NCI-H1417 treated with DMSO at 0.1 percent for 48 hours (cell line): ENCODE measurements at regions not wholly inside any gene's neighbourhood (a gene's known extent, or its start where the extent isn't known, plus 50 kb on each side); places are given as distances from the start of the nearest gene placed in this dataset.
"Not testable (repeated sequence)": the region's sequence is repeated elsewhere in the genome, so short reads cannot be mapped to it uniquely, and the experiment has no call there.

Experiments used
- DNase-seq: peaks from one replicate; lab custom pipeline; 2025; lab: John Stamatoyannopoulos, UW

DNA sequence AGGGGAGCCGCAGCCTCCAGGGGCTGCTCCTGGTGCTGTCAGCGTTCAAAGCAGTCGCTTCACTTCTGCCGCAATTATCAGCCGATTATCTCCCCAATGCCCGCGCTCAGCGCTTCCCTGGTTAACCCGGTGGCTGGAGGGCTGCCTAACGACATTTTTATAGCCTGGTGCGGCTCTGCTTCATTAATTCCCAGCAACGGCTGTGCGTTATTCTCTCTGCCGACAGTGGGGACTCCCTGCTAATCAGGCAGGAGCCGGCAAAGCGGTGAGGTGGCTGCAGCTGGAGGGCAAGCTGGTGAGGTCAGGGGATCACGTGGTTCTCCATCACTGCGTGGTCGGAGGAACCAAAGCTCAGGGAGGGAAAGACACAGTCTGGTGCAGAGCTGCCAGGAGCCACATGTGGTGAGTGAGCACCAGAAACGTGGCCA is 62.9 kb downstream of the GLRX5 start:
- peak; percentile 43 for DNase-seq

DNA sequence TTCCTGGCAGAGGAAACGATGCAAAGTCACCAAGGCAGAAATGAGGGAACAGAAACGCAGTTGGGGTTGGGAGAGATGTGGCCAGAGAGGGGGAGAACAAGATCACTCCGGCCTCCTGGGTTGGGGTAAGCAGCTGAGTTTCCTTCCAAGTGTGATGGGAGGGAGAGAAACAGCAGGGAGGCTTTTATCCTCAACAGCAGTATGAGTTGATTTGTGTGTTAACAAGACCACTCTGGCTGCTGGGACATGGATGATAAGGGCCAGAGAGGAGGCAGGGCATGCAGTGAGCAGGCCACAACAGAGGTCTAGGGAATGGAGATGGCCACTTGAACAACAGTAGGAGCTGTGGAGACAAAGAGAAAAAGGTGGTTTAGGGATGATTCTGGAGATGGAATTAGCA is 66.8 kb downstream of the GLRX5 start:
- DNase-seq: no peak

DNA sequence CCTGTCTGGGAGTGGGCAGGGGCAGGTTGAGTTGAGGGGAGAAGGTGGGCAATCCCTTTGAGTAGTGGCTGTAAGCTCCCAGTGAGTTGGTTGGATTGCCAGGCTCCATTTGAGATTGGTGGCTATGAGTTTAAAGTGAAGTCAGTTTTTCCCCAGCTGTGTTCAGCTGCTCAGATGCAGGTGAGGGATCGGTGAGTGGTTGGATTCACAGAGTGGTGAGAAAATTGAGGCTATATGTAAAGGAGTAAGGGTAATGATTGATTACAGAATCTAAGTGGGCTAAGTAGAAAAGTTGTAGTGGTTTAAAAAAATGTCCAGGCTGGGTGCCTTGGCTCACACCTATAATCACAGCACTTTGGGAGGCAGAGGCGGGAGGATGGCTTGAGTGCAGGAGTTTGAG is 68.6 kb downstream of the GLRX5 start:
- DNase-seq: no peak

DNA sequence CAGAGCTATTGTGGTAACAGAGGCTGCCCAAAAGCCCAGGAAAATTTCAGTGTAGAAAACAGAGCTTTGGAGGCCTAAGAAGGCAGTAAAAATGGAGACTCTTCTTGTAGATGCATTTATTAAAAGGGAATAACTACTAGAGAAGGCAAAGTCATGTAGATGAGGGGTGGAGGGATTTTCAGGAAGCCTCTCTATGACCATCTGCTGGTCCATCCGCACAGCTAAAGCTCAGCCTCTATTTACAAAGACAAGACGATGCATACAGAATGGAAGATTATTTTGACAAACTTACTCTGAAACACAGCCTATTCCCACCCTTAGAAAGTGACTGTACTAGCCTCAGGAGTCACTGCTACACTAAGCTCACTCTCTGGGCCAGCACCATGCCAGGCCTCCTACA is 71.4 kb downstream of the GLRX5 start:
- no peak for DNase-seq

DNA sequence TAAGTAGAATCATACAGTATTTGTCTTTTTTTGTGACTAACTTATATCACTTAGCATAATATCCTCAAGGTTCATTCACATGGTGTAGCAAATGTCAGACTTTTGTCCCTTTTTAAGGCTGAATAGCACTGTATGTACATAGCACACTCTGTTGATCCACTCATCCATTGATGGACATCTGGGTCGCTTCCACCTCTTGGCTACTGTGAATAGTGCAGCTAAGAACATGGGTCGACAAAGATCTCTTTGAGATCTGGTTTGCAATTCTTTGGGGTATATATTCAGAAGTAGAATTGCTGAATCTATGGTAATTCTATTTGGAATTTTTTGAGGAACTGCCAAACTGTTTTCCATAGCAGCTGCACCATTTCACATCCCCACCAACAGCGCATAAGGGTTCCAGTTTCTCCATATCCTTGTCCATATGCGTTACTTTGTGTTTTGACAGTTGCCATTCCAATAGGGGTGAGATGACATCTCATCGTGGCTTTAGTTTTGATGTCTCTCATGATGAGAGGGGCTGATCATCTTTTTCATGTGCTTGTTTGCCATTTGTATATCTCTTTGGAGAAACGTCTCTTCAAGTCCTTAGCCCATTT is 73.9 kb downstream of the GLRX5 start:
- DNase-seq: no peak

DNA sequence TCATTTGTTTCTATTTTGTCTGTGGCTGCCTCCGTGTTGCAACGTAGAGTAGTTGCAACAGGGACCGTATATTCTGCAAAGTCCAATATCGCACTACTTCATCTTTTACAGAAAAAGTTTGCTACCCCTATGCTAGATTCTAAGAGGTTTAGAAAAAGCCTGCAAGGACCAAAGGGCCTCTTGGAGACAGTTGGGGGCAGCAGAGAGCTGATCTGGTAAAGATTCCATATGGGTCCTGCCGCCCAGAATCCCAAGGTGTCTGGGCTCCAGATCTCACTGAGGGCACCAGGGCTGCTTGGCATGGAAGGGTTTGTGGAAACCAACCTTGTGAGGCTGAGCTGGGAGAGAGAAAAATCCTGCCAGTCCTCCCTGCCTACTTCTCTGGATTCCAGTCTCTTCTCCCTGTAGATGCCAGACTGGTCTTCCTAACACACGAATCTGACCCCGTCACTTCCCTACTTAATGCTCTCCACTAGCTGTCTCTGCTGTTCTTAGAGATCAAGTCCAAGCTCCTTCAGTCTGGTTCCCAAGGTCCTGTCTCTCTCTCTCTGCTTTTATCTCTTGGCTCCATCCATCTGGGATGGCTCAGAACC is 74.6 kb downstream of the GLRX5 start:
- no peak for DNase-seq

DNA sequence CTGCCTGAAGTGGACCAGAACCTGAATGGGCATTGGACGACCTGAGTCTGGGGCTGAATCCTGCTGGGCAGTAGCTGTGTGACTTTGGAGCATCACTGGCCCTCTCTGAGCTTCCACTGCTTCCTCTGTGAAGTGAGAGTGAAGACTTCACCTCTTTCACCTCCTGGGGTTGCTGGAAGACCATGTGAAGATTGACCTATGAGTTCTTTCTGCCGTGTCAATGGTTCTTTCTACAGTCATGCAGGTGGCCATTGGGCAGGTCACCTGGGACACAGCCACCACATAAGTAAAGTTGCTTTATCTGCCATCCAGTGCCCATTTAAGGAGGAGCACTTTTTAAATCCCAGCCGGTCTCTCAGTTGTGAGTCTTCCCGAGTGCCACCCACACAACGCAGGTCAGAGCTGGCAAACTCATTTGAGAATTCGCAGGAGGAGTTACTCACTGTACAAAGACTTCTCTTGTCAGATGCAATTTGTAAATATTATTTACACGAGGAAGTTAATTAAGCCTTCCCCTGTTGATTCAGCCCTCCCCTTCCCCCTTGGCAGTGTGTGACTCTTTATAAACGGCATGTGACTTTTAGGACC is 74.8 kb upstream of the TCL1B start:
- DNase-seq: no peak

DNA sequence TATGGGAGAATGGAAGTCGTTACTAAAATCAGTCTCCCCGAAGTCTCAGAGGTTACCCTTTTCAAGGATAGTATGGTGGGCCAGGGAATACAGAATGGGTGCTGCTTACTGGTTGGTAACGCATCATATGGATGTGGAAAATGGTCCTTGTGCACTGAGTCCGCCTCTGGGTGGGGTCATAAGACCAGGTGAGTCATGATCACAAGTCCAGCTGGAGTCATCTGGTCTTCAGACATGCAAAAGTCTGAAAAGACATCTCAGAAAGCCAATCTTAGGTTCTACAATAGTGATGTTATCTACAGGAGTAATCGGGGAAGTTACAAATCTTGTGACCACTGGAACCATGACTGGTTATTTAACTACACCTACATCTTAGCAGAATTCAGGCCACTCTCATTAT is 71.9 kb upstream of the TCL1B start:
- DNase-seq: no peak

DNA sequence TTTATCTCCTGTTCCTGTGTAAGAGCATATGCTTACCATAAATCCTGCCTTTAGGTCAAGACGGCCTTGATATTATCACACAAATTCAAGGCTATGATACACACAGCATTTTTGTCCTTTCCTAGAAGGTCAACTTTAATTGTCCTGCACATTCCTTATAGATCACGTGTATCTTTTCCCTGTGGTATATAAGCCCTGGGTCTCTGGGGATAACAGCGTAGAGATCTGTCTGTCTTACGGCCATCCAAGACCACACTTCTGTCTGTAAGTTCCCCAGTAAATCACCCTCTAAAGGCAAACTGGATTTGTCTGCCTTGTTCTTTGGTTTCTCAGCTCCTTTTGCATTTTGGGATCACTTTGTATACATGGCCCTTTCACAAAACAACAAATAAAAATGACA is 69.5 kb upstream of the TCL1B start:
- no peak for DNase-seq

DNA sequence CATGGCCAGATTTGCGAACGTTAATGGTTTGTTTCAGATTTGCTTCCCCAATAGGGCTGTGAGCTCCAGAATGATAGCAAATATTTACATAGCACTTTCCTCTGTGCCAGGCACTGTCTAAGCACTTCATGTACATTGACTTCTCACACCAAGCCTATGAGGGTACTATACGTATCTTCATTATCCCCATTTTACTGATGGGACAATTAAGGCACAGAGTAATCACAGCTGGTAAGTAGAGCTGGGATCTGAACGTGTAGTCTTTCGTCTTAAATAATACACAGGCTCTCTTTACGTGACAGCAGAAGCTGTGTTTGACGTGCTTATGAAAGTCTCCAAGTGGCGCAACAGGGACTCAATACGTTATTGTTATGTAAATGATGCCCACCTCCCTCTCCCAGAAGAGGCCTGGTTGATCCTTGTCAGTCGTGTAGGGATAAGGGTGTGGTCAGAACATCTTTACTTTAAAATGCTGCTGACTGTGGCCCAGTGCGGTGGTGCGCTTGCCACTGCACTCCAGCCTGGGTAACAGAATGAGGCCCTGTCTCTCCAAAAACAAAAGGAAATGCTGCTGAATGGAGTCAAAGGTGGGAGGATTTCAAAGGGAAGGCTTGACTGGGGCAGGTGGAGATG is 66.3 kb upstream of the TCL1B start:
- DNase-seq: no peak

DNA sequence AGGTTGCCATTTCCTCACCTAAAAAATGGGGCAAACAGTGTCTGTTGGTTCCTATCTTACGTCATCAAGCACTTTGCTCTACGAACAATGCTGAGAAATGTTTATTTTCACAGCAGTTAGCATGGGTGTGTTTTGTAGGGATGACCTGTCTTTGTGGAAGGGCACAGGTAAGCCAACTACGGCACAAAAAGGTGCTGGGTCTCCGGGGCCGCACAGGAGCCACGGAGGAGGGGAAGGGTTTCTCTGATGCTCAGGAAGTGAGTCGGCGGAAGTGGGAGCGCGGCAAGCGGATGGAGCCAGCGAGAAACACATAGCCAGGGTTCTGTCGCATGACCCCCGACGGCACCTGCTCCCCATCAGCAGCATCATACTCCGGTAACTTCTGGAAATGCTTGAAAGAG is 65.6 kb upstream of the TCL1B start:
- DNase-seq: no peak

DNA sequence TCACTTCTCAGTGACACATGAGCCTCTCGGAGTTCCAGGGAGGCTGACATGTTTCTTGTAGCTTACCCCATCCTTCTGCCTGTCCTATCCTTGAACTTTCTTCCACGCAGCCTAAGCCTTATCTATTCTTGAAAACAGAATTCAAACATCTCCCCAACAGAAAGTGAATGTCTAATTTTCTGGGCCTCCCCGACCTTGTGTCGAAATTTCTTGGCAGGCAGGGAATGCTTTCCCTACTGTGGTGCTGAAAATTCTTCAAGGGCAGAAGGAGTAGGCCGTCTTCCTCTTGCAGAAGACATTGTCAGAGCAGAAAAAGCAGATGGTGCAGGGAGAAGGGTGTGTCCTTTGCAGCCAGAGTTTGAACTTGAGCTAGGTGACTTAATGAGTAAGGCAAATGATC is 63.0 kb upstream of the TCL1B start:
- DNase-seq: no peak

DNA sequence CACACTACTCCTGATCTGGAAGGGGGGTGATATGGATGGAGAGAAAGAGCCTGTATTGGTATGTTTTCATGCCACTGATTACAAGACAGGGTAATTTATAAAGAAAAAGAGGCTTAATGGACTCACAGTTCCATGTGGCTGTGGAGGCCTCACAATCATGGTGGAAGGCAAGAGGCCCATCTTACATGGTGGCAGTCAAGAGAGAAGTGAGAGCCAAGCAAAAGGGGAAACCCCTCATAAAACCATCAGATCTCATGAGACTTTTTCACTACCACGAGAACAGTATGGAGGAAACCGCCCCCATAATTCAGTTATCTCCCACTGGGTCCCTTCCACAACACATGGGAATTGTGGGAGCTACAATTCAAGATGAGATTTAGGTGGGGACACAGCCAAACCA is 60.5 kb upstream of the TCL1B start:
- not testable (repeated sequence) for DNase-seq

DNA sequence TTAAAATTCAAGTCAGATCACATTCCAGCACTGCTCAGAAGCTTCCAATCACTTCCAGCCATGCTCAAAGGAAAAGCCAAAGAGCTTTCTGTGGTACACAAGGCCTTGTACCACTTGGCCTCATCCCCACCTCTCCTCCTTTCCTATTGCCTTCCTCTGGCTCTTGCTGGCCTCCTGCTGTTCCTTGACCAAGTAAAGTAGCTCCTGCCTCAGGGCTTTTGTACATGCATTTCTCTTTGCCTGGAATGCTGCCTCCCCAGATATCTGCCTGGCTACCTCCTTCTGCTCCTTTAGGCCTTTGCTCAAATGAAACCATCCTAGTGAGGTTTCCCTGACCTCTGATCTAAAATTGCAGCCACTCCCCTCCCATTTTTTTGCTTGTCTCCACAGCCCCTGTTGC is 51.2 kb upstream of the TCL1B start:
- DNase-seq: no peak
